GM21447 (cell line): ENCODE measurements at regions not wholly inside any gene's neighbourhood (a gene's known extent, or its start where the extent isn't known, plus 50 kb on each side); places are given as distances from the start of the nearest gene placed in this dataset.

Source experiments
- ATAC-seq: cut with Tn5 transposase; IDR thresholded peaks from one replicate; pipeline ENCODE4 v1.9.1; 2021; ENCODE audit not compliant: unreplicated experiment

DNA sequence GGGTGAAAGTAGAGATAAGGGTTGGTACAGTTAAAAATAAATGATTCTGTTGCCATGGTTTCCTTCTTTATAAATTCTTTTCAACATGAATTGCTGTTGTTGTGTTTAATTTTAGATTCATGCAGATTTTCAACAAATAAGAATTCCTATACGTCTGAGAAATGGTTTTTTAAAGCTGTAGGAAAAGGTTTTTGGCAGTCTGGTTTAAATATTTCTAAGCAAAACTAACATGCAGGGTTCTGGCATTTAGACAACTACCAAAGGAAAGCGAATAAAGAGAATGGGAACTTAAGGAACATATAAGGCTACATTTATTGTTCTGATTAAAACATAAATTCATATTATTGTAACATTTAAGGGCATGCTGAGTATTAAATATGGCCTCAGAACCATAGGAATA, 203.0 kb upstream of the MIR17HG start:
- no peak for ATAC-seq

DNA sequence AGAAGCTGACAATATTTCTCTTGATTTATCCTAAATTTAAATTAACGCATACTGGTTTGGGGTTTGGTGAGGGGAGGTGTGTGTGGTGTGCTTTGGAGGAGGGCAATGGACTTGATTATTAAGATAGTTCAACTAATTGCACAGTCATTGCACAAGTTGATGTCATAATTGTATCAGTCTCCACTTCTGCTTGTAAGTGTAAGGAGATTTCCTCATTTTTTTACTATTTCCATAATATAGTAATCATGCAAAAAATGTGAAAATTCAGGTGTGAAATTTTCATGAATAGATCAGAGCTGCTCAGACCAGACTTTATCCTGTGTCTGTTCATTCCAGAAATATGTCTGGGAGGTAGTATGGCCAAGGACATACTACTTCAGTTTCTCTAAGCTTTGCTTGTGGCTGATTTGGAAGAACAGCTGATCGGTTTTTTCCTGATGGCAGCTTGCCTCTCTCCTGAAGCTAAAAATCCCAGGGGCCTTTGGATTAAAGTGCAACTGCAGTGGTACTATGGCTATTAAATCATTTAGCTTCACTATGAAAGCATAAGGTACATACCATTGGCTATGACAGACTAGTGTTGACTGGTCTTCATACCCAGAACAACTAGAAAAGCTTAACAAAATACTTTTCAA, 201.8 kb upstream of the MIR17HG start:
- ATAC-seq = no peak

DNA sequence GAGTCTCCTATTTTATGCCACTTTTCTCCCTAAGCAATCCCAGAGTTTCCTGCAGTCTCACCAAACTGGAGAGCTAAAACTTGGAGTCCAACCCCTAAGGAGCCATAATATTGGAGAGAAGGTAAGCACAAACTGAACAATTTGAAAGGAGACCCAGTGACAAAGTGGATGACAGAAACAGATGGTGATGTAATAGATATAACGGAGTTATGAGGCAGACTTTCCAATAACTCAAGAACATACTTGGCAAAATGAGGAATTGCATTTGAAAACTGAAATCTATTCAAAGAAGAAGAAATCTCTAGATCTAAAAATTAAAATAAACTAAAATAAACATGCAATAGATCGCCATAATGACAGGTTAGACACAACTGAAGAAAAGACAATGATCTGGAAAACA, 200.9 kb upstream of the MIR17HG start:
- ATAC-seq = no peak

DNA sequence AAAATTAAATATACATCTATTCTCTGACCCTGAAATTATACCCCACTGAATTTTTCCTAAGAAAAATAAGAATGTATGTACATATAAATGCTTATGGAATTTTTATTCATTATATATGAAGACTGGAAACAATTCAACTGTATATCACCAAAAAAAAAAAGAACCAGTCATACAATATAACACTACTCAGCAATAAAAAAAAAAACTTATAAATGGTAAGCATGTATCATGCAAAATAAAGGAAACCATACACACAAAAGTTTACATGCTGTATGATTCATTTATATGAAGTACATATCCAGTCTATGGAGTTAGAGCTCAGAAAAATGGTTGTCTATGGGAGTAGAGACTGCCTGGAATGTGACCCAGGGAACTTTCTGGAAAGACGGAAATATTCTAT, 199.4 kb upstream of the MIR17HG start:
- no peak for ATAC-seq

DNA sequence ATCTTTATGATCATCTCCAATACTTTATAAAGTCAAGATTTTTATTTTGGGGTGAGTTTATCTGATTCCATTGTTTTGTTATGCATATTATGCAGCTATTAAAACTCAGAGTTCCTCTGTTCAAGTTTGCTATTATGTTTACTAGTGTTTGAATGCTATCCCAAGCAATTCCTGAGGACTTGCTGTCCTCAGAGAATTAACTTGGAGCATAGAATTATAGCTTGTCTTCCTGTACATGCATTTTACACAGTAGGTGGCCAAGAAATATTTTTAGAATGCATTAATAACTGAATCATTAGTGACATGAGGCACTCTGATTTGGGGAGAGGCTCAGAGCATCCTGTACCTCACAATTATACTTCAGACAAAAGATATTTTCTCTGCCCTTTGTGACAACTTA, 195.6 kb upstream of the MIR17HG start:
- no peak for ATAC-seq

DNA sequence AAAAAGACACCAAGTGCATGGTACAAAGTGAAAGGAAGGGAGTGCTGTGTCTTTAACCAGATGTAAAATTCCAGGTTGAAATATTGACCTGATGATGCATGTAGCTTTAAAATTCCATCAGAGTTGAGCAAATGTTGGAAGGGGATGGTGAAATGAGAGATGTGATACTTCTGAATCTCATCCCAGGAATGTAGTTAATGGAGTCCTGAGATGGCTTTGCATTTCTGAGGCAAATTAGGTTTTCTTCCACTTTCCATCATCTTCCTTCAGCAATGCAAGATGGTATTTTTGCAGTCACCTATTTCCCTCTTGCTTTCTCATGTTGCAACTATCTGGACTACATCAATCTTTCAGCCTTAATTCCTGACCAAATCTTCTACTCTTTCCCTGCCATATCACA, 194.1 kb upstream of the MIR17HG start:
- no peak for ATAC-seq

DNA sequence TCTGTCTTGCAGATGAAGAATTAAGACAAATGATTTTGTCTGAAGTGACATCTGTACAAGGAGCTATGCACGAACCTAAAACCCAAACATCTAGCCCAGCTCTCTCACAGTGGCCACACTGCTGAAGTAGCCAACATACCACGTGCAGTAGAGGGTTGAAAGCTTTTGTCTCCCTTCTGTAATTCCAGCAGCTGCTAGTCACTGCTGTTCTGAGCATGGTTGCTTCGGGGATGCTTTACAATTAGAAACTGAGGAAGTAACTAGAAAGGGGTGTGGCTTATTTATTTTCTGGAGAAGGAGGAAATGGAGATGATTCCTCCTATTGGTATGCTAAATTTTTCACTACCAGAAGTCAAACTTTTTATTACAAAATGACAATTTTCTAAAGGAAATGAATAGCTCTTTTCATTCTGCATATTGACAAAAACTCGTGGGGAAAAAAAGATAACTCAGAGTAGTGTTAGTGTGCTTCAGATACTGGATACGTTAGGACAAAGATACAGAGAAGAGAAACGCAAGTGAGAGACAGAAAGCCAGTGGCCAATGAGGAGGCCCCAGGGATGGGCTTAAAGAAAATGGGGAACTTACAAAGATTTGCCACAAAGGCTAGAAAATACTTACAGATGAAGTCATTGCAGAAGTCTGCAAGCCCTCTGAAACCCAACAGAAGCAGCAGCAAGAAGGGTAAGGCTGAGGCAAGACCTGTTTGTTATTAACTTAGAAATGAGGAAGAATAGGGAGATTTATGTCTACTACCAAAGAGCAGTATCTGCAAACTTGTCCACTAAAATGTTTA, 192.7 kb upstream of the MIR17HG start:
- no peak for ATAC-seq

DNA sequence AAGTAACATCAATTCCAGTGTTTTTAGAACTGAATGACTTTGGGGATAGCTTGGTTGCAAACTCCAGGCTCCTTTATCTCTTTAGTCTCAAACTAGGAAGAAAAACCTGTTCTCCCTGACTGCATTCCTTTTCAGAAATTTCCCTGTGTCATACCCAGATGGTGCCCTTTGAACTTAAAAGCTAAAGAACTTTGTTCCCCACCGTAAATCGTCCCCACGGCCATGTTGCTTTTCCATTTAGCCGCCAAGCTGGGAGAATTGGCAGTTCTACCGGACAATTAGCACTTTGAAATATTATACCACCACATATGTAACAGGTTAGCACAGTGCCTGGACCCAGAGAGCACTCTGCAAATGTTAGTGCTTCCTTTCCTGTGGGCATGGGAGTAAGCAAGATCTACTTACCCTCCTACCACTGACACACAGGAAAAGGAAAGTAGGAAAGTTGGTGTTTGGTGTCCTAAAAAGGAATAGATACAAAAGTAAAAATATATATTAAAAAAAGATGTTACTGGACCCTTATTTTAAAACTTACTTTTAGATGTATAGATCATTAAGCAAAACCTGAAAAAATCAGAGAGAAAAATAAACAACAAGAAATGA, 191.9 kb upstream of the MIR17HG start:
- ATAC-seq = no peak

DNA sequence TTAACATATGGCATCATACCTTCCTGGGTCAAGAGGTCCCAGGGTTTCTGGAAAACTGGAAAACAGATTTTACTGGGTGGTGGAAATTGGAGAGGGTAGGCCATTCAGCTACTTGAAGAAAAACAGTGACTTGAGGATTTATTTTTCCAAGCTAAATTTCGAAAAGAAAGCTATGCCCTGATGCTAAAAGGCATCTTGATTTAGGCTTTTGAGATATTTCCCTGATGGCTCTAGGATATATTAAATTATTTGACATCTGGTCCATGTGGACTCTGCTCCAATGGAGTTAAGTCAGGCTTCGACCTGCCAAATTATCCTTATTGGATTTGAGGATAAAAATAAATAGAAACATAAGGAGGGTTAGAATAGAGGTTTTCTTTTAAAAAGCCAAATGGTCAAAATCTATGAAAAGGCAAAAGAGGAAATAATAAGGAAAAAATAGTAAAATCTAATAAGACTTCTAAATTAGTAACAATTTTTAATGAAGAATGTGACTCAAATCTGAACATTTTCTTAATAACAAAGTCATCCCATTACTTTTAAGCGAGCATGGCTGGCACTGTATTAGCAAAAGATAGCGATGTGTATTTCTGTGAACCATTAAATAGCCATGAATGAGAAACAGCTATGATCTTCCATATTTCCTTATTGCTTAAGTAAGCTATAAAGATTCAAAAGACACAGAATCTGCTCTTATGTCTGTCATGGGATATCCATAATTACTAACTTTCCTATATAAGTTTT, 190.0 kb upstream of the MIR17HG start:
- no peak for ATAC-seq

DNA sequence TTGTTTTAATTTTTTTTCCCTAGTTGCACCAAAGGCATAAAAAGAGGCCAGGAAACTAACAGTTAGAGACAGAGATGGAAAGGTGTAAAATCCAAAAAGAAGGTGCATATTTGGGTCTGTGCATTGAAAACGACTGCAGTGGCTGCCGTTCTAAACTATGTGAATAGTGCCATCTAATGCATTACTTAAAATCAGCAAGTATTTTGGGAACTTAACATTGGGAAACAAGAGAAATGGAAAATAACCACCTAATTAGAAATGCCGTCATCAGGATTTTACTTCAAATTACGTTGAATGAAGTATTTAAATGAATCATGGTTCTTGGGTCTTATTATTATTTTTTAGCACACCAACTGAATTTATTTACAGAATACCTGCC, 189.5 kb upstream of the MIR17HG start:
- ATAC-seq = no peak

DNA sequence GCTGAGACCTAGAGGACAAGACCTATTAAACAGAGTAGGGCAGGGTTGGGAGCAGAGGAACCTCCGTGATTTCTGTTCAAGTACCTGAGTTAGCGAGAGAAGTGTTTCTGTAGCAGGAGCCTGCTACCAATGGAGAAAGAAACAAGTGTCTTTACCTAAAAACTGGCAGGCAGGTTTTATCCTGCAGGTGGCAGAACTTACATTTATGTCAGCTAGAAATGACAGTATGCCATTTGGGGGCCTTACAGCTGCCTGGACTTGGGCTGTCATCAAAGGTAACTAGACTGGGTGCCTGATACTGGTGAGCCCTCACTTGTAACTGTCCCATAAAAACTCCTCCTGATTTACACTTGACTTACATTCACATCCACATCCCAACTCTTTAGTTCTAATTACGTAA, 185.3 kb upstream of the MIR17HG start:
- no peak for ATAC-seq

DNA sequence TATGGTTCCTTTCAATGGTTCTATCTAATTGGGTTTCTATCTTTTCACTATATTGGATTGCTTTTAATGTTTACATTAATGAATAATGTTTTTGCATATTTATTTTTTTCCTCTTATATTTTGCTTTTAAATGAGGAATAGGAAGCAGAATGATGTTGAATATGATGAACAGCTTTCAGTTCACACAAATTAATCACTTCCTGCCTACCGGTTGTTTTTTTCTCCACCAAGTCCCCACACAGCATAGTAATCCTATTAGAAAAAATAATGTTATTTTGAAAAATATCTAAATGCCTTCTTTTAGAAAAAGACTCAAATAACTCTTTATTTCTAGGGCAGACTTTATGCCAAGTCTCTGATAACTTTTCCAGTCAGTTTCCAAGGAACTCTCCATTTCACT, 184.9 kb upstream of the MIR17HG start:
- no peak for ATAC-seq

DNA sequence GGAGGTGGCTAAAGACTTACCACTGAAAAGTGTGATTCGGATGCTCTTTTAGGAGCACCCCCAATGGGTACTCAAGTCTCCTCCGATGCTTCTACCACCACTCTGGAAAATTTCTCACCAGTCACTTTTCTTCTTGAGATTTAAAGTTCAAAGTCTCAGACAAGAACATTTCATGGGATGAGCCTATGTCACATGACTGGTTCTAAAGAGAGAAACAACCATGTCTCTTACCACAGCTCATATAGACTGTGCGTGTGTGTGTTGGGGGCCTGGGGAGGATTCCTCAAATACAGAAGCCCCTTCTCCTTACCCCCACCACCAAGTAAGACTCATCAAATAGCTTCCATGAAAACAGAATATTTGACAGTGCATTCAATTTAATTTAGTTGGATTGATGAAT, 181.7 kb upstream of the MIR17HG start:
- no peak for ATAC-seq

DNA sequence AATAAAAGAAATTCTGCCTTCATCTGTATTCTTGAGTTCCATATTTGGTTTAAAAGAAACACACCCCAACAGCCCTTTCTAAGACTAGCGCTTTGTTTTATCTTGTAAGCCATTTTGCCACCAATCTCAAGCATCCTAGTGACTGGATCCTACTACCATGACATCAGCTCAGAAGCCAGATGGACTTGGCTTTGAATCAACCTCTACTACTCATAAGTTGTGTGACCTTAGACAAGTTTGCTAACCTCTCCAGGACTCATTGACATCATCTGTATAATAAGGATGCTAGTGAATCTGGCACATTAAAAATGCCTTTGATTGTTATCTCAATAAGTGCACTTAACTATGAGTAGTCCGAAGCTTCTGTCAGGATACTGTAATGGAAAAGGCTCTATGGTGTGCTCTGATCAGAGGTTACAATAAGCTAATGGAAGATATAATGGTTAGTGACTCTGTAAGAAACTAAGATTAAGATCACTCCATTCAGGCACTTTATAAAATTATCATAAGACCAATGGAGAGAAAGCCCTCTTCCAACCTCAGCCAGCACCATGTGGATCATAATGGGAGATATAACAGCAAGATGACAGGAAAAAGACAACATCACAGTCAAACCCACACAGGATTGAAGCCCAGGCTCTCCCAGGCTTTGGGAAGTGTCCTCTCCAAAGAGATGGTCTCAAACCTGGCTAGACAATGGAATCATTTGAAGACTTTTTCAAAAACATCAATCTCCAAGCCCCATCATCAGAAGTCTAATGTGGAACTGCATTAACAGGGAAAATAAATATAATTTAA, 180.6 kb upstream of the MIR17HG start:
- ATAC-seq = no peak

DNA sequence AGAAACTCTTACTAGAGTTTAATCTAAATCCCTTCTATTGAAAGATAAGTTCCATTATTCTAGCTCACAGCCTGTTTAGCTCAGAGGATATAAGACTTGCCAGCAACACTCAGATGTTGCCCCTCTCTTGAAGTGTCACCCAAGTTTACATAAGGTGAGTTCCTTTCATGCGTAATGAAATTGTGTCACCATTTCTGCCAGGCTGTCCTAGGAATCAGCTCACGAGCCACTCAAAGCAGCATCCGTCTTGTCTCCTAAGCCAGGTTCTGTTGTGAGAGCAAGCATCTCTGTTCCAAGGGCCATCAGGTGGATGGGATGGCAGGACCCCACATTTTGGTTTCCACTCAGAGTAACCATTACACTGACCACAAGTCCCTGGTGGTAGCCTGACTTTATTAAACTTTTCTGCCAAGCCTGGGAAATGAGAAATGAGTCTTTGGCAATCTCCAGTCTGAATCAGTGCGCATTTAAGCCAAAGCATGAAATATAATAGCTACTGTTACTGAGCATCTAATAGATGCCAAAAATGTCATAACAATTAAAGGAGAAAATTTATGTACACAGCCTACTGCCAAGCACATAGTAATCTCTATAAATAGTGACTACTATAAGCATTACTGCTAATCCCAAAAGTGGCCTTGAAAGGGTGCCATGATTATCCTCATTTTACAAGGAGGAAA, 179.6 kb upstream of the MIR17HG start:
- no peak for ATAC-seq

DNA sequence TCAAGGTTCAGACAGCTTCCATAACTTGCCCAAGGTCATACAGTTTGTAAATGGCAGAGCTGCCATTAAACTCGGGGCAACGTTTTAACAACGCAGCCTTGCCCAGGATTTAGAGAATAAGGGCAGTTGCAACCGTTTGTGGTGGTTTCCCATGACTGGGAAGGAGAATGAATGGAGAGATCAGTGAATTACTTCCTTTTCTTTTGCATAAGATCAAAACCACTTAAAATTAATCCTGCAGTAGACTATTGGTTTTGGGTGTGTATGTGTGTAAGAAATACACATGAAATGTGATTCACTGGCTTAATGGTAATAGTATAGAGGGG, 179.1 kb upstream of the MIR17HG start:
- ATAC-seq = no peak

DNA sequence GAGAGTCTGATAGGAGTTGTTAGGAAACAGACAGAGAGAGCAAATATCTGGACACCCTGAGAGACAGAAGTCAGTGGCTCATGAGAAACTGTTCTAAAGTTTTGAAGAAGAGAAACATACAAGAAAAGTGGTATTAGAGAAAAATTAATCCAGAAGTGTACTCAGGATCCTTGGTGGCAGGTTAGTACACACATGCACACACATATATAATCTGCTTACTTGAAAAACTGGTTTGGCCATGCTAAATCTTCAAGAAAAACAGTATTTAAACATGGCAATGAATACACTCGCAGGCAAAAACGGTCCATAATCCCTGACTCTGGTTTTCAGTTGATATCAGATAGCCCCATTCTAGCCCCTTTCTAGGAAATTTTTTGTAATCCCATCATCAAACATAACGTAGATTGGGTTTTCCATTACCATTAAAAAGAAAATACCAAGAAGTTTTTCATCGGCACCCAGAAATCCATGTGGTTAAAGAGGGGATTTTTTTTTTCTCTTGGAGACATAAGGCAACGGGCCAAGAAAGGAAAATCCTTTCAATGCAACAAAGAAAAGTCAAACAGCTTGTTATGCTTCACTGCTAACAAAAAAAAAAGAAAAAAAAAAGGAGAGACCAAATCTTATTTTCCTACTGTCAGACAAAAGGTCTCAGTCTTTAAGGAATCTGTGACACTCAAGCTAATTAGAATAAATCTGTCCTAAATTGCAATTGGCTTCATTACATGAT, 178.0 kb upstream of the MIR17HG start:
- ATAC-seq = no peak

DNA sequence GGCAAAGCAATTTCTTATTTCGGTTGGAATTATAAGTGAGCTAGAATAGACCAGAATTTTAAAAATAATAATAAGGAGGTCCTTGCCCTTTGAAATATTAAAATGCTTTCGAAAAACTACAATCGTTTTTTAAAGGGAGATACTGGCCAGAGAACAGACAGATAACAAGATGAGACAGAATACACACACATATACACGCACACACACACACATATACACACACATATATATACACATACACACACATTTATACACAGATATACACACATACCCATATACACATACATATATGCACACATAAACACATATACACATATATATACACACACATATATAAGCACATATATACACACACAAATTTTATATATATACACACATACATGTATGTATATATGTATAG, 175.3 kb upstream of the MIR17HG start:
- no peak for ATAC-seq

DNA sequence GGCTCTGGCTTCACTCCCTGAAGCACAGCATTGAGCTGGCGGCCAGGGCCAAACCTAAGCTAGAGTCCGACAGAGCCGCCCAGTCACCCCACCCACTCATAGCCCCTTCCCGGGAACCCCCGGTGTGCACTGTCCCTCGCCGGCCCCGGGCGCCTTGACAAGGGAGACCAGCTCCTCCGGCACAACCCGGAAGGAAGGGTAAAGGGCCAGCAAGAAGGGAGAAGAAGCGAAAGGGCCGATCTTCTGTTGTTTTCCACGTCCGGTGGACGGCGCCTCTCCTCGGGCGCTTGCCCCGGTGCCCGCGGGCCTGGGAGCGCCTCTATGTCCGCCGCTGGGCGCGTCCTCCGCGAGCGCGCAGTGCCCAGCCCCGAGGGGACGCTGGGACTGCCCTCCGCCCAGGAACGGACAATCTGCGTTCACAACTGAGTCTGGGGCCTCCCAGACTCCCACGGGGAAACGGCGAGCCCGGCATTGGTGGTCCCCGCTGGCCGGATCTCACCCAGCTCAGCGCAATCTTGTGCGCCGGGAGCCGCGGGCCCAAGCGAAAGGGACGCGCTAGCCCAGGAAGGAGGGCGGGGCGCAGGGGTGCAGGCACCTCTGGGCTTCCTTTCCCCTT, 172.5 kb upstream of the MIR17HG start:
- no peak for ATAC-seq

DNA sequence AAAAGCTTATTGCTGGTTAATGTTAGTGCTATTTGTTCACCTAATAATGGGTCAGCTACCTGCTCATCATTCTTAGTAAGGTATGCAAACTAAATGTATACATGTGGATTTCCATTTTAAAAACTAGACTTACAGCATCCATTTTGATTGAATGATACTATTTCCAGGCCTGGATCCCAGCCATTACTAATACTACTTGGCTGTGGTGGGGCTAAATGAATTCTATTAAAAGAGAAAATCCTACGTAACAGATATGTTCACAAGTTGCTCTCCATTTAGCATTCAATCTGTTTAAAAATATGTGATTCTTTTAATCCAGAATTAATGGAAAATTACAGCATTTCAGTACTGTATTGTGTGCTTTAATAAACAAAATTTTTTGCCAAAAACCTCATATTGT, 169.4 kb upstream of the MIR17HG start:
- ATAC-seq = no peak
